ENCODE measurements at regions not wholly inside any gene's neighbourhood (a gene's known extent, or its start where the extent isn't known, plus 50 kb on each side); places are given as distances from the start of the nearest gene placed in this dataset.

DNA sequence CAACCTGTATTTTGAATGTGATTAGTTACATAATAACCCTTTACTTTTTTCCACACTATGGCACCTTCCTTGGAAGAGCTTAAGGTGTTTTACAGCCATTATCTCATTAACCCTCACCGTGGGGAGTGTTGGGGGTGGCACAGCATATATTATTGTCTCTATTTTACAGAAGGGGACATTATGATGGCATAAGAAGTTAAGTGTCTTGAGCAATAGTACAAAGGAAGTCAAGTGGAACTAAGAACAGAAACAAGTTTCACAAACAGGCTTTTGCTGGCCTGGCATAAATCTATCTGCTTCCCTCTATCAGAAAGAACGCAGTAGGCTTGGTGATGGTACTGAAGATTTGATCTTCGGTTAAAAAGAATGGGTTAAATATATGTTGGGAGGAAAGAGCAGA is 169.7 kb upstream of the OTX2 start:
- DNase-seq (ENCODE audit: extremely low read depth, insufficient read length), result no peak
- H3K27me3 ChIP-seq (replicated peaks; ENCODE audit: control insufficient read depth, insufficient read depth, low read length), result no peaks in the 10 kb centered on the region
- no peak for TF ChIP-seq CTCF (IDR thresholded peaks at IDR 0.05; ENCODE audit: insufficient read depth, low read length, poor library complexity, severe bottlenecking)
- H3K4me3 ChIP-seq (replicated peaks; ENCODE audit: low read depth, low read length), result no peak overlapping the region
- no peaks in the 10 kb centered on the region for H3K36me3 ChIP-seq (ENCODE audit: control insufficient read depth, insufficient read depth, low read length)

DNA sequence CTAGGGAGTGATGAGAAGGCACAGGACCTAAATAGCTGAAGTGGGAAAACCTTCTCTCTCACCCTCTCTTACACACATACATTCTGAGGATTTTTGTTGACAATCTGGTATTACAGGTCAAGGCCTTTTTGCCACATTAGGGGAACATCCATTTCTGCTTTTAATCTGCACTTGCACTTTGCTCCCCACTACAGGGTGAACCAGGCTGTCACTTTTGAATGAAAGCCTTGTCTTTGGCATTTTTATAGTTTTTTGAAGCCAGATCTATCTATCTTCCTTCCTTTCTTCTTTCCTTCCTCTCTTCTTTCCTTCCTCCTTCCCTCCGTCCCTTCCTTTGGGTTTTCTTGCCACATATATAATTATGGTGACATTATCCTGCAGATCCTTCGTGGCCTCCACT is 165.9 kb upstream of the OTX2 start:
- no peak for TF ChIP-seq CTCF (IDR thresholded peaks at IDR 0.05; ENCODE audit: insufficient read depth, low read length, poor library complexity, severe bottlenecking)
- no peak for DNase-seq (ENCODE audit: extremely low read depth, insufficient read length)
- no peaks in the 10 kb centered on the region for H3K36me3 ChIP-seq (ENCODE audit: control insufficient read depth, insufficient read depth, low read length)
- no peaks in the 10 kb centered on the region for H3K27me3 ChIP-seq (replicated peaks; ENCODE audit: control insufficient read depth, insufficient read depth, low read length)
- no peak overlapping the region for H3K4me3 ChIP-seq (replicated peaks; ENCODE audit: low read depth, low read length)

- TF ChIP-seq CTCF (IDR thresholded peaks at IDR 0.05; ENCODE audit: insufficient read depth, low read length, poor library complexity, severe bottlenecking), result no peak
- DNase-seq (ENCODE audit: extremely low read depth, insufficient read length), result no peak
- Histone ChIP-seq H3K36me3 (ENCODE audit: control insufficient read depth, insufficient read depth, low read length) (no peaks in the 10 kb centered on the region), H3K4me3 (replicated peaks; ENCODE audit: low read depth, low read length) (no peak overlapping the region), H3K27me3 (replicated peaks; ENCODE audit: control insufficient read depth, insufficient read depth, low read length) (no peaks in the 10 kb centered on the region)
These were observed 165.2 kb upstream of the OTX2 start for GRCh38 chr14:56975521-56975920.

DNA sequence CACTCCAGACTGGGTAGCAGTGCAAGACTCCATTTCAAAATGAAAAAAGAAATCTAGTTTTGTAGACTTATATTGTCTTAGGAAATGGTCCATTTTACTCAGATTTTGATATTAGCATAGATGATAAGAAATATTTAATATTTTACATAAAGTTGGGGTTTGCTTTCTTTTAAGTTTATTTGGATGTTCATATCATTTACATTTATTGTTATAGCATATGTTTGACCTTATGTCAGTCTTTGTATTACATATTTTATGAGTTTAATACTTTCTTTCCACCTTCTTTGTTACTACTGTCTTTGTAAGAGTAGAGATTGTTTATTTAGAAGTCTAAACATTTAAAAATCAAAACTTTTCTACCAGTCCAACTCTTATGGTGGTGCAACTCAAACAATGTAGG is 162.7 kb upstream of the OTX2 start:
- H3K36me3 ChIP-seq (ENCODE audit: control insufficient read depth, insufficient read depth, low read length), result no peaks in the 10 kb centered on the region
- no peak overlapping the region for H3K4me3 ChIP-seq (replicated peaks; ENCODE audit: low read depth, low read length)
- TF ChIP-seq CTCF (IDR thresholded peaks at IDR 0.05; ENCODE audit: insufficient read depth, low read length, poor library complexity, severe bottlenecking), result no peak
- H3K27me3 ChIP-seq (replicated peaks; ENCODE audit: control insufficient read depth, insufficient read depth, low read length), result no peaks in the 10 kb centered on the region
- DNase-seq (ENCODE audit: extremely low read depth, insufficient read length), result no peak

- Histone ChIP-seq H3K27me3 (replicated peaks; ENCODE audit: control insufficient read depth, insufficient read depth, low read length) (no peaks in the 10 kb centered on the region; the same call in 1 of the 2 replicates), H3K36me3 (ENCODE audit: control insufficient read depth, insufficient read depth, low read length) (no peaks in the 10 kb centered on the region), H3K4me3 (replicated peaks; ENCODE audit: low read depth, low read length) (no peak overlapping the region)
- no peak for DNase-seq (ENCODE audit: extremely low read depth, insufficient read length)
- no peak for TF ChIP-seq CTCF (IDR thresholded peaks at IDR 0.05; ENCODE audit: insufficient read depth, low read length, poor library complexity, severe bottlenecking)
These were observed 154.6 kb upstream of the OTX2 start for GRCh38 chr14:56964895-56965294.

- no peaks in the 10 kb centered on the region for H3K36me3 ChIP-seq (ENCODE audit: control insufficient read depth, insufficient read depth, low read length)
- no peak for TF ChIP-seq CTCF (IDR thresholded peaks at IDR 0.05; ENCODE audit: insufficient read depth, low read length, poor library complexity, severe bottlenecking)
- no peaks in the 10 kb centered on the region; the same call in 1 of the 2 replicates for H3K27me3 ChIP-seq (replicated peaks; ENCODE audit: control insufficient read depth, insufficient read depth, low read length)
- DNase-seq (ENCODE audit: extremely low read depth, insufficient read length), result no peak
- no peak overlapping the region for H3K4me3 ChIP-seq (replicated peaks; ENCODE audit: low read depth, low read length)
These were observed 153.1 kb upstream of the OTX2 start for GRCh38 chr14:56963381-56963780.

All from GM06990 (cell line).